Right atrium auricular region (tissue), 2 donors: ENCODE measurements at regions not wholly inside any gene's neighbourhood (a gene's known extent, or its start where the extent isn't known, plus 50 kb on each side); places are given as distances from the start of the nearest gene placed in this dataset.
"Not testable (repeated sequence)": the region's sequence is repeated elsewhere in the genome, so short reads cannot be mapped to it uniquely, and the experiment has no call there.

ENCODE experiments used
- DNase-seq: peaks from one replicate; pipeline ENCODE4 v3.0.0-alpha.2; 2019; ENCODE audit warnings: low spot score
- H3K27ac ChIP-seq, 2 donors: fragments of 200-600 bp; sonication (generic); 1 replicate in 1 of 2; 2 replicates in 1 of 2; pipeline ENCODE4 v1.5.1; 2016 to 2019
- H3K27me3 ChIP-seq, 2 donors: fragments of 200-600 bp; sonication (generic); one replicate each; pipeline versions ENCODE4 v1.5.1 to v1.6.0; 2017 to 2019
- H3K36me3 ChIP-seq: fragments of 200-600 bp; sonication (generic); one replicate; pipeline ENCODE4 v1.5.1; 2016
- H3K4me1 ChIP-seq, 2 donors: fragments of 200-600 bp; sonication (generic); one replicate each; pipeline versions ENCODE4 v1.5.1 to v1.6.0; 2017 to 2019
- H3K4me3 ChIP-seq, 2 donors: fragments of 200-600 bp; sonication (generic); 1 replicate in 1 of 2; 2 replicates in 1 of 2; pipeline ENCODE4 v1.5.1; 2017 to 2019; ENCODE audit warnings: mild to moderate bottlenecking in 1 of 2, moderate library complexity in 1 of 2
- H3K9me3 ChIP-seq, 2 donors: fragments of 200-600 bp; sonication (generic); one replicate each; pipeline ENCODE4 v1.5.1; 2019
- TF ChIP-seq, protein P1 (sequence below), 2 donors: fragments of 200-600 bp; sonication (generic); IDR thresholded peaks; one replicate each; pipeline ENCODE4 v1.5.1; 2019; ENCODE audit warnings: antibody characterized with exemption in 2 of 2

GRCh38 chr7:65809259-65809981, 63.5 kb upstream of the VKORC1L1 start:
- no peak for DNase-seq
- Histone ChIP-seq H3K4me1 (no peaks in the 10 kb centered on the region), H3K27ac (no peak overlapping the region), H3K27me3 (no peaks in the 10 kb centered on the region), H3K36me3 (no peaks in the 10 kb centered on the region), H3K4me3 (no peak overlapping the region), H3K9me3 (no peaks in the 10 kb centered on the region)
- TF ChIP-seq, protein P1, sequence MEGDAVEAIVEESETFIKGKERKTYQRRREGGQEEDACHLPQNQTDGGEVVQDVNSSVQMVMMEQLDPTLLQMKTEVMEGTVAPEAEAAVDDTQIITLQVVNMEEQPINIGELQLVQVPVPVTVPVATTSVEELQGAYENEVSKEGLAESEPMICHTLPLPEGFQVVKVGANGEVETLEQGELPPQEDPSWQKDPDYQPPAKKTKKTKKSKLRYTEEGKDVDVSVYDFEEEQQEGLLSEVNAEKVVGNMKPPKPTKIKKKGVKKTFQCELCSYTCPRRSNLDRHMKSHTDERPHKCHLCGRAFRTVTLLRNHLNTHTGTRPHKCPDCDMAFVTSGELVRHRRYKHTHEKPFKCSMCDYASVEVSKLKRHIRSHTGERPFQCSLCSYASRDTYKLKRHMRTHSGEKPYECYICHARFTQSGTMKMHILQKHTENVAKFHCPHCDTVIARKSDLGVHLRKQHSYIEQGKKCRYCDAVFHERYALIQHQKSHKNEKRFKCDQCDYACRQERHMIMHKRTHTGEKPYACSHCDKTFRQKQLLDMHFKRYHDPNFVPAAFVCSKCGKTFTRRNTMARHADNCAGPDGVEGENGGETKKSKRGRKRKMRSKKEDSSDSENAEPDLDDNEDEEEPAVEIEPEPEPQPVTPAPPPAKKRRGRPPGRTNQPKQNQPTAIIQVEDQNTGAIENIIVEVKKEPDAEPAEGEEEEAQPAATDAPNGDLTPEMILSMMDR (IDR thresholded peaks at IDR 0.05): no peak

GRCh38 chr7:65809982-65810288, 62.9 kb upstream of the VKORC1L1 start:
- no peak overlapping the region for H3K4me3 ChIP-seq
- H3K4me1 ChIP-seq: no peaks in the 10 kb centered on the region
- H3K27me3 ChIP-seq: no peaks in the 10 kb centered on the region
- no peaks in the 10 kb centered on the region for H3K9me3 ChIP-seq
- no peak overlapping the region for H3K27ac ChIP-seq
- H3K36me3 ChIP-seq: no peaks in the 10 kb centered on the region
- TF ChIP-seq, protein P1 (IDR thresholded peaks at IDR 0.05): no peak
- no peak for DNase-seq

- DNase-seq: no peak
- Histone ChIP-seq H3K4me3 (no peak overlapping the region), H3K36me3 (no peaks in the 10 kb centered on the region), H3K4me1 (no peaks in the 10 kb centered on the region), H3K27me3 (no peaks in the 10 kb centered on the region), H3K27ac (no peak overlapping the region), H3K9me3 (no peaks in the 10 kb centered on the region)
- TF ChIP-seq, protein P1 (IDR thresholded peaks at IDR 0.05): no peak
Observed at GRCh38 chr7:65812281-65812680, 60.6 kb upstream of the VKORC1L1 start.

DNA sequence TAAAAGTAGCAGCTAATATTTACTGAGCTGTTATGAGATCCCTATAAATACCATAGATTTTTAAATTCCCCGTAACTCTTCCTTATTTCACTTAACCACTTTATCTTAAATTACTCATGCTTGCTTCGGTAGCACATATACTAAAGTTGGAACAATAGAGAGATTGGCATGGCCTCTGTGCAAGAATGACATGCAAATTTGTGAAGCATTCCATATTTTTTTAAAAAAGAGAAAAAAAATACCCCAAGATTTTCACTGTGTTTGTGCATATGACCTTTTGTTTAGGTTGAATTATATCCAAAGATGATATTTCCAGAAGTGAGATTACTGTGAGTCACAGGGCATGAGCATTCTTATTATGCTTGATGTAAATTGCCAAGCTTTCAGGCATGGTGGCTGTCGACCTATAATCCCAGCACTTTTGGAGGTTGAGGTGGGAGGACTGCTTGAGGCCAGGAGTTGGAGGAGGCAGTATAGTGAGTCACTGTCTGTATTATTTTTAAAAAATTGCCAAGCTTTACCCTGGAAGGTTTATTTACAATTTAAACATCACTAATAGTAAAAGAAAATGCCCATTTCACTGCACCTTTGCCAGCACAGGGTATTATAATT, 58.2 kb upstream of the VKORC1L1 start:
- not testable (repeated sequence) for H3K4me1 ChIP-seq, H3K9me3 ChIP-seq, DNase-seq, H3K36me3 ChIP-seq, H3K4me3 ChIP-seq, H3K27me3 ChIP-seq, H3K27ac ChIP-seq

- DNase-seq: no peak
- TF ChIP-seq, protein P1 (IDR thresholded peaks at IDR 0.05): no peak
- H3K27ac ChIP-seq: no peak overlapping the region
- H3K36me3 ChIP-seq: no peaks in the 10 kb centered on the region
- H3K9me3 ChIP-seq: no peaks in the 10 kb centered on the region
- H3K4me1 ChIP-seq: no peaks in the 10 kb centered on the region
- no peak overlapping the region for H3K4me3 ChIP-seq
- H3K27me3 ChIP-seq: no peaks in the 10 kb centered on the region
Observed at GRCh38 chr7:65820287-65820950, 52.5 kb upstream of the VKORC1L1 start.
